Activated CD4-positive, alpha-beta T cell treated with anti-CD3 and anti-CD28 coated beads, Interleukin-2, amount 50 U/mL, for 16 hours (primary cell): ENCODE measurements at regions not wholly inside any gene's neighbourhood (a gene's known extent, or its start where the extent isn't known, plus 50 kb on each side); places are given as distances from the start of the nearest gene placed in this dataset.

Experiments used
- DNase-seq: peaks from one replicate; pipeline ENCODE4 v3.0.0-alpha.2; 2020

DNA sequence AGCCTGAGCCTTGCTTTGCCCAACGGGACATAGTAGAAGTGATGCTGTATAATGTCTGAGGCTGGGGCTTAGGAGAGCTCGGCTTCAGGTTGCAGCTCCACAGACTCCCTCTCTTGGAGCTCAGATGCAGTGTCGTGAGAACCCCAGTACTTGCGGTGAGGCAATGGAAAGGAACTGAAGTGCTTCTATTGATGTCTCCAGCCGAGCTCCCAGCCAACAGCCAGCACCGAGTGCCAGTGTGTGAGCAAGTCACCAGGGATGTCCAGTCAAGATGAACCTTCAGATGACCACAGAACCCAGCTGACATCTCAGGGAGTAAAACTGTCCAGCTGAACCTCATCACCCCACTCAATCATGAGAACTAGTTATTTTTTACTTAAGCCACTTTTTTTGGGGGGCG is 268.1 kb downstream of the IRF8 start:
- DNase-seq: no peak

DNA sequence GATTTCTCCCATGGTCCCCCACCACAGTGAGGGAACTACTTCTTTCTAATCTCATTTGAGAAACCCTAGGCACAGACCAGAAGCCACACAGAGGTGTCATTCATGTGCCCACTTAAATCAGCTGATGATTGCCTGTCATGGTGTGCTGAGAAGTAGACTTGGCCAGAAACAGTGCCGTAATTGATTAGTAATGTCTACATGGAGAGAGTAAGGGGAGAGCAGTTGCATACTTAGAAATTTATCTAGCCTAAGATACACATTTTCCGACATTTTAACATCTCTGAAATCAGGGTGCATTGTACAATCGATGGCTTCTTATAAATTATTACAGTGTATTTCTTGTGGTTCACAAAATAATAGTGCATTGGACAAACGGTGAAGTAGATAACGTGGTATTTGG is 271.8 kb downstream of the IRF8 start:
- DNase-seq: no peak

DNA sequence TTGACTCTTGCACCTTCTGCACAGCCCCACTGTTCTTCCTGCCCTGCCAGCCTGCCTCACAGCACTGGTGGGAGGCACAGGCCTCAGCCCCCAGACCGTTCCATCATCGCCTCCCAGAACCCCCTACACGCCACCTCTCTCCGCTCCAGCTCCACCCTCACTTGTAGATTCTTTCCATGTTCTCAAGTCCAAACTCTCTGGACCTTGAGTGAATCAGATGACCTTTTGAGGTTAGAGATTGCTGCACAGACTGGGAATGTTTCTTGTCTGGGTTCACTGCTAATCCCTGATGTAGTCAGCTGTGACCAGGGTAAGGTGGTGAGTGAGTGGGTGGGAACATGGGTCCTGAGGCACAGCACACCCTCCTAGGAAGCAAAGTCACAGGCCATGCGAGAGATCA is 272.4 kb downstream of the IRF8 start:
- DNase-seq: no peak

DNA sequence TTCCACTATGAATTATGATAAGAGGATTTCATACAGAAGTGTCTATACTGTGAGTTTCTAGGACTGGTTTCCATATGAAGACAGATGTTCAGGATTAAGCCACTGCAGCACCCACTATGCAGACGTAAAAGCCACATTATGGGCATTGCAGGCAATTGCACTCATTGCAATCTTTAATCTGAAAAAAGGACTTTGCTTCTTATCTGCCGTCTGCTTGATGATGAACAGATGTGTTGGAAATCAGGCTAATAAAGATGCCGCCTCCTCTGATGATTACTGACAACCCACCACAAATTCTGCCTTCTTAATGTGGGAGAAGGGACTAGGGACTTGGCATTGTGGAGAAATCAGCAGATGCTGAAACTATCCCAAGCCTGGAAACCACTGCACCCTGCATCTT is 276.9 kb downstream of the IRF8 start:
- no peak for DNase-seq

DNA sequence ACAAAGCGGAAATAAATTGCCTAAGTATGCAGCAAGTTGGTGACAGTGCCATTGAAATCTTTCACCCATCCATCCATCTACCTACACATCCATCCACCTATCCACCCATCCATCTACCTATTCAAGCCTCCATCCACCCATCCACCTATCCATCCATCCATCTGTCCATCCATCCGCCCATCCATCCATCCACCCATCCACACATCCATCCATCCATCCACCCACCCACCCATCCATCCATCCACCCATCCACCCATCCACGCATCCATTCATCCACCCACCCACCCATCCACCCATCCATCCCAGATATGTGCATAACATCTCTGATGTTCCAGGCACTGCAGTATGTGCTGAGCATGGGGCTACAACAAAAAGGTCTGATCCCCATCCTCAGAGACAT is 277.5 kb downstream of the IRF8 start:
- no peak for DNase-seq

- no peak for DNase-seq
These were observed 281.3 kb downstream of the IRF8 start for GRCh38 chr16:86180244-86180643.

- DNase-seq: no peak
These were observed 281.8 kb downstream of the IRF8 start for GRCh38 chr16:86180780-86181179.

DNA sequence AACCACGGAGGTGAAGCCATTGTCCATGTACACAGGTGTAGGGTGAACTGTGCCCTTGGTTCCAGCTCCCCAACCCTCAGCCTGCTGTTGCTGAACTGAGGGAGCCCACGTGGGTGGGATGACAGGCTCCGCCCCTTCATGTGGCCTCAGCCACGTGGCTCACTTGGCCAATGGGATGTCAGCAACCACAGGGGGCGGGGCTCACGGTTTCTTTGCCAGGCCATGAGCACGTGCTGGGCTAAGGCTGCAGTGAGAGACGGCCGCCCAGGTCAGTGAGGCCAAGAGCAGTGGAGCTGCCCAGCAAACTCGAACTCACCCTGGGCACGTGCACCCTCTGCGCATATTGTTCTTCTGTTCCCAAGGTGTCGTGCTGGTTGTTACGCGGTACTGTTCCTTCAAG is 282.6 kb downstream of the IRF8 start:
- DNase-seq: no peak

- DNase-seq: no peak
These were observed 285.2 kb downstream of the IRF8 start for GRCh38 chr16:86184185-86184584.

DNA sequence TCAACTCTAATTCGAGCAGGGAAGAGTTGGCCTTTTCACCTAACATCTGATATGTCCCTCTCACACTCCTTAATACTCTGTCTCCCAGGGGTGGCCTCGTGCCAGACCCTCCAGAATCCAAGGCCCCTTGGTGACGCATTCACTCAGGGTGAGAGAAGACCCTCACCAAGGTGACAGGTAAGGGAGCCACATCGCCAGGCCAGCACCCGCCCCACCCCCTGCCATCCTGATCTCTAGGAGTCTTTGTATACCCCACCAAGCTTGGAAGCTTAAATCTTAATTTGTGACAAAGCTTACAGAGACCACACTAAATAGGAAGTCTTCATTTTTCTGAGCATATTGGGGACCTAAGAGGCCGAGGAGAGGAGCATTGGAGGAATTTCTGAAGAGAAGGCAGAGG is 286.1 kb downstream of the IRF8 start:
- DNase-seq: no peak

DNA sequence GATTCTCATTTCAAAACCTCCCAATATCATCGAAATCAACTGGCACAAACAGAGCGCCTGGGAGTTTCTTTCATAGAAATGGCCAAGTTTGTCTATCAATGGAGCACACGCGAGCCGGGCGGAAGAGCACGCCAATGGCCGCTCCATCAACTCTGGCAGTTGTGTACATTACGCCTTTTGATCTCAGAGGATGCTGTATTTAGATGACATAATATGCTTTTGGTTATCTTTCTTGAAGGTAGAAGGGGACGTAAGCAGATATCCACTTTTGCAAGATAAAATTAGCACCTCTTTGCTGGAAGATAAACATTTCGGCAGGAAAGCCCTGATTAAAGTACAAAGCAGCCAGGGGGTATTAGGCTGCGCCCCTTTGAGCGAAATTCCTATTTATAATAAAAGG is 287.4 kb downstream of the IRF8 start:
- DNase-seq: no peak

GRCh38 chr16:86189934-86190333 is 291.0 kb downstream of the IRF8 start:
- no peak for DNase-seq

DNA sequence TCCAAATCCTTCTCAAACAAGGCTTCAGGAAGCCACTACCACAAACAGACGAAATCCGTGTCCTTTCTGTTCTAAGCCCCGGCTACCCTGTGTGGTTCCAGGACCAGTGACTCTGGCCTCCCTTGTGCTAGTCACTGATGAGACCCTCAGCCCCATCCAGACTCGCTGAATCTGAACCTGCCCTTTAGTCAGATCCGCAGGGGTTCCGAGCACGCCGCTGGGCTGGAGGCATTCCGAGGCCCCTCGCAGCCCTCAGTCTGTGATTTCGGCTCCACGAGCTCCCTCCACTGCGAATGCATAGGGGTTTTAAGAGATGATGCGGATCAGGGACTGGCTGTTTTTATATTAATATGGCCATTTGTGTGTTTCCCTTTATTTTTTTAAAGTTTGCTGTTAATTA is 292.7 kb downstream of the IRF8 start:
- DNase-seq: no peak

DNA sequence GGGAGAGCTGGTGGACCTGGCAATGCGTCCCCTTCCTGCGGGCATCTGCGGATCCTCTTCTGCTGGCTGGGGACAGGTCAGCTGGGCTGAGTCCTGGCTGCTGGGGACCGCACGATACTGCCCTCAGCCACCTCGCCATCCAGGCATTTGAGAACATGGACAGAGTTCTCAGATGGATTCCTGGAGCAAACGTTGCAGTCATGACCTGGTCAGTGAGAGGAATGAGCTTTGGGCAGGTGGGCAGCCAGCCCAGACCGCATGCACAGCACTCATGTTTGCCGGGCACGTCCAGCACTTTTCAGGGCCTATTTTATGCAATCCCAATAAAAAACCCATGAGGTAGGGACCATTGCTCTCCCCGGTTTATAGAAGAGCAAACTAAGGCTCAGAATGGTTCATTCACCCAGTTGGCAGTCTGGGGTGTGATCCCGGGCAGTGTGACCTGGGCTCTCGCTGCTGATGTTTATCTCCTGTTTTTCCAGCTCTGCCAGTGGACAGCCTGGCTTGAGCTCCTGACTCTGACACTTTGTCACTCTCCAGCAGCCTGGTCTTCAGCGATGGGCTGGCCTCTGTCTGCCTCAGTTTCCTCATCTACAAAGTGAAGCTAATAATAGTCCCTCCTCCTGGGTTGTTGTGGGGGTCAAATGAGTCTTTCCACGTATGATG is 294.7 kb downstream of the IRF8 start:
- DNase-seq: no peak

DNA sequence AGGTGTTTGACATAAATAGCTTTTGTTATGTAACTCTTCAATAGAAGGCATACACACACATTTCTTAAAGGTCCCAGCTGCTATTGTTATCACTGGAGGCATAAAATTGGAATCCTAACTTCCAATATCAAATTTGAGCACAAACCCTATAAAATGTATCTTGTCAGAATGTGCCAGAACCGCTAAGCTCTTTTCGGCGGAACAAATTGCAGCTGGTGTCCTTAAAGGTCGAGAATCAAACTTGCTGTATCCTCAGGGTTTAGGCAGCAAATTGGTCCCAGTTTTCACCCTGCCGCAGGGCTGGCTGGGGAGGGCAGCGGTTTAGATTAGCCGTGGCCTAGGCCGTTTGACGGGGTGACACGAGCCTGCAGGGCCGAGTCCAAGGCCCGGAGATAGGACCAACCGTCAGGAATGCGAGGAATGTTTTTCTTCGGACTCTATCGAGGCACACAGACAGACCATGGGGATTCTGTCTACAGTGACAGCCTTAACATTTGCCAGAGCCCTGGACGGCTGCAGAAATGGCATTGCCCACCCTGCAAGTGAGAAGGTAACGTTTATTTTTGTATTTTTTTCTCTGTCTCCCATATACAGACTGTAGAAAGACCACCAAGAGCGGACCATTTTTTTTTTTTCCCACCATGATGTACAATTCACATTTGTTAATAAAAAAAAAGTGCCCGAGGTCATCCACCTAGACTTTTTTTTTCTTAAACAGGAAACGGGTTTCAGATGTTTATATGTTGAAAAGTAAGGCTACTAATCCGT is 297.1 kb downstream of the IRF8 start:
- DNase-seq: no peak

GRCh38 chr16:86196687-86197391 is 297.9 kb downstream of the IRF8 start:
- no peak for DNase-seq

DNA sequence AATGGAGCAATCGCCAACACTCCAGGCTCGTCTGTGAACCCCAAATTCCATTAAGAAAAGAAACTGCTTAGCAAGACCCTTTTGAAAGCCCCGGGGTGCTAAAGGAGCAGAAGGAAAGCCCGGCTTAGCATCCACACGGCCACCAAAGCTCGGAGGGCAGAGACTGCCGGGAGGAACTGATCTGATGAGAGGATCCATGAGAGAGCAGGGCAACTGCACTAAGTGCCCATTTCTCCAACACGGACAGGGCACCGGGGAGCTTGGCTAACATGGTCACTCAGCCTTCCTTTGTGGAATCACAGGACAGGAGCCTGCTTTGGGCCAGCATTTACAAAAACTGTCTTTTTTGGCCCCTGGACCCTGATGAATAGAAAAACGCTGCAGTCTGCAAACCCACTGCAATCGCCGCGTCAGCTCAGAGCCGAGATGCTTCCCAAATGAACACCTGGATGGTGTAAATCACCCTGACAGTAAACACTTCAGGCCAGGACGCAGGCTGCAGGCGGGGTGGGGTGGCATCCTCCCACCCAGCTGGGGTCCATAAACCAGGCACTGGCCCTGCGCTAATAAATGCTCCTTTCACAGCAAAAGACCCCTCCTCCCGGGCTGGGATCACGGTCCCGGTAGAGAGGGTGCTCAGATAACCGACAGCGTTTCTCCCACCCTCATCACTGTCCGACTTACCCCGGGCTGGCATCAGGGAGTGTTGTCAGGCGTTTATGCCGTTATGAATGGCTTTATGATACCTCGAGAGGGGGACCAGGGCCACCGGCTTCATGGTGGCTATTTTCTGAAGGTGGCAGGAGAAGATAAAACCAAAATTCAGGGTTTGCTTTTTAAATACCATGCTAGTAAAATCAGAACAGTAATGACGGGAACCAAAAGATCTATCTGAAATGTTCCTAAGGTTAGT is 299.5 kb downstream of the IRF8 start:
- no peak for DNase-seq

DNA sequence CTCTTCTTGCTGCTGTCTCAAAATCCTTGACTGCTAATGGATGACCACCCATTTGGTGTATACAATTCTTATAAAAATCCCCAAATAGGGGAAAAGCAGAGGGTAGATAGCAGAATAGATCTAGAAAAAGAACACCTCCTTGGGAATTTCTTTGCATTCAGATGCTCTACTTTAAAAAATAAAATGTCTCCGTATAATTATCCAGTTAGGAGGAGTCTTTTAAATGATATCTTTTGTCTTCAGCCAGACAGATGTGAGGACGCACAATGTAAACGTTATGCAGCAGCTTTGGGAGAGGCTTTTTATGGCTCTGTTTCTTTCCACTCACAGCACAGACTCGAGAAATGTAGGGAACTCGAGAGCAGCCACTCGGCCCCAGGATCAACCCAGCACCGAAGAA is 300.2 kb downstream of the IRF8 start:
- no peak for DNase-seq

DNA sequence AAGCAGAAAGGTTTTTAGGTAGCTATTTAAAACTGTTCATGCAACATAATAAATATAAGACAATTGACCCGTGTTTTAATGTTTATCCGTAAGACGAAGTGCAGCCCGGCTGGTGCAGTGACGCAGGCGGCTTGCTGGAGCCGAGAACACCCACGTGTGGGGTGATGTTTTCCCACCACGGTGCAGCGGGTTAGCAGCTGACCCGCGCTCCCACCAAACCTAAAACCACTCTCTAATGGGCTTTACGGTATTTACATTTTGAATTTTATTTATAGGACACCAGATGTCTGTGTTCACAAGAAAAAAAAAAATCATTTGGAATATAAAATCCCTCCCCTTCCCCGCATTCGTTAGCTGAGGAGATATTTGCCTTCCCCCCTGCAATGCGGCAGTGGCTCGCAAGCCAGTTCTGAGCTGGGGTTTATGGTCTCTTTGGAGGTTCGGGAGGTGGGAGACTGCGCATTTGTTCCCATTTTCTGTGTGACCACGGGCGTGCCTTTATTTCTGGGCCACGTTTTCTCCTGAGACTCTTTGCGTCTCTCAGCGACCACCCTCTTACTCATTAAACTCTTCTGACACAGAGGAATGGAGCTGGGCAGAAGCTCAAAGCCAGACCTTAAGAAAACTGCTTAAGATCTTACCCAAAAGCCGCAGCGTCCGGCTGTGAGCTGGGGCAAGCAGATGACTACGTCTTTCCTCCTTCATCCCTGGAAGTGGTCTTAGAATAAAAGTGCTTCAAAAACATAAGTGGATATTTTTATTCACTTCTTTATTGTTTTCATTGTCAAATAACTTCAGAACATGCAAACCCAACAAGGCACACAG is 301.1 kb downstream of the IRF8 start:
- DNase-seq: no peak

GRCh38 chr16:86200722-86201121 is 301.8 kb downstream of the IRF8 start:
- DNase-seq: no peak

GRCh38 chr16:86201746-86202145 is 302.8 kb downstream of the IRF8 start:
- no peak for DNase-seq

DNA sequence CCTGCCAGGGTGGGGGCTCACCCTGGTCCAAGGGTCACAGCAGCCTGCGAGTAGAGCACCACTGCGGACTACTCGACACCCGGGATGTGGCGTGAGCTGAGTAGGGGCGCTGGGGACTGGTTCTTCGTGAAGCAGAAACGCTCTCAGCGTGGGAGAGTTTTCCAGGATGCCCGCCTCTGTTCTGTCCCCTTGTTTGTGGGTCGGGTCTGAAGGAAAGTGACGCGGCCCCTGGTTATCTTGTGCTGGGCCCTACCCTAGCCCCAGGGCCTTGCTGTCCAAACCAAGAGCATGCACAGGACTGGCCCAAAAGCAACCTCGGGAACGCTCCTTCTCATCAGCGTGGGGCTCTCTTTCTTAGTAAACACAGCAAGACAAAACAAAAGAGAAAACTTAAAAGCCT is 303.3 kb downstream of the IRF8 start:
- DNase-seq: no peak
